Left lung (tissue), 4 donors: ENCODE measurements at regions not wholly inside any gene's neighbourhood (a gene's known extent, or its start where the extent isn't known, plus 50 kb on each side); places are given as distances from the start of the nearest gene placed in this dataset.
"Not testable (repeated sequence)": the region's sequence is repeated elsewhere in the genome, so short reads cannot be mapped to it uniquely, and the experiment has no call there.

Source experiments
- ATAC-seq: fragments of 200-7000 bp; cut with Tn5 transposase; one replicate; pipeline ENCODE4 v1.9.1; 2020; ENCODE audit warnings: moderate library complexity
- DNase-seq, 4 donors: peaks; one replicate each; pipeline ENCODE4 v3.0.0-alpha.2; 2013 to 2020
- H3K27ac ChIP-seq, 2 donors: fragments of 200-600 bp; sonication (generic) in 1 of 2; one replicate each; pipeline versions ENCODE4 v1.5.0 to v1.8.0; 2020 to 2021
- H3K27me3 ChIP-seq, 2 donors: fragments of 200-600 bp; sonication (generic) in 1 of 2; one replicate each; pipeline versions ENCODE4 v1.5.0 to v1.8.0; 2020 to 2021
- H3K36me3 ChIP-seq, 2 donors: fragments of 200-600 bp; sonication (generic) in 1 of 2; one replicate each; pipeline versions ENCODE4 v1.5.0 to v1.8.0; 2020 to 2021
- H3K4me1 ChIP-seq, 2 donors: fragments of 200-600 bp; one replicate each; pipeline ENCODE4 v1.8.0; 2021
- H3K4me3 ChIP-seq, 2 donors: fragments of 200-600 bp; sonication (generic) in 1 of 2; one replicate each; pipeline versions ENCODE4 v1.5.0 to v1.8.0; 2020 to 2021; ENCODE audit warnings: mild to moderate bottlenecking in 1 of 2
- H3K9me3 ChIP-seq, 2 donors: fragments of 200-600 bp; sonication (generic) in 1 of 2; one replicate each; pipeline versions ENCODE4 v1.5.0 to v1.8.0; 2020 to 2021
- CTCF ChIP-seq, 2 donors: fragments of 200-600 bp; sonication (generic) in 1 of 2; IDR thresholded peaks; one replicate each; pipeline versions ENCODE4 v1.5.0 to v1.8.0; 2021; ENCODE audit warnings: antibody characterized with exemption in 2 of 2
- intact Hi-C, 2 donors: fragments of 100-400 bp; cut with DNase I; formaldehyde crosslinking; loops; one replicate each; pipeline versions ENCODE4 v1.11.2 to v1.14.2; 2022
- donor health status: DM: no; HTN: yes; CAD: no.
- donor health status: DM: no; HTN: no; CAD: no.

- ATAC-seq: no peak
- H3K27ac ChIP-seq: no peak overlapping the region
- intact Hi-C loops: no loop called here
- no peak for TF ChIP-seq CTCF (IDR thresholded peaks at IDR 0.05)
- H3K27me3 ChIP-seq: no peaks in the 10 kb centered on the region
- no peaks in the 10 kb centered on the region for H3K9me3 ChIP-seq
- no peak overlapping the region for H3K4me3 ChIP-seq
- no peaks in the 10 kb centered on the region for H3K4me1 ChIP-seq
- no peaks in the 10 kb centered on the region for H3K36me3 ChIP-seq
- no peak for DNase-seq
These were observed 321.1 kb upstream of the NT5E start for GRCh38 chr6:85128781-85129180.

GRCh38 chr6:85128256-85128655, 321.6 kb upstream of the NT5E start:
- ATAC-seq, H3K4me1 ChIP-seq, intact Hi-C loops, H3K27me3 ChIP-seq, H3K4me3 ChIP-seq, H3K36me3 ChIP-seq, H3K9me3 ChIP-seq, H3K27ac ChIP-seq, DNase-seq: not testable (repeated sequence)

GRCh38 chr6:85127696-85128243, 322.1 kb upstream of the NT5E start:
- H3K4me3 ChIP-seq: no peak overlapping the region
- no peaks in the 10 kb centered on the region for H3K4me1 ChIP-seq
- no peaks in the 10 kb centered on the region for H3K36me3 ChIP-seq
- TF ChIP-seq CTCF (IDR thresholded peaks at IDR 0.05): no peak
- no peak for ATAC-seq
- no peaks in the 10 kb centered on the region for H3K27me3 ChIP-seq
- no peak overlapping the region for H3K27ac ChIP-seq
- no peak for DNase-seq
- H3K9me3 ChIP-seq: no peaks in the 10 kb centered on the region
- intact Hi-C loops: no loop called here

GRCh38 chr6:85127168-85127498, 322.8 kb upstream of the NT5E start:
- TF ChIP-seq CTCF (IDR thresholded peaks at IDR 0.05): no peak
- DNase-seq (no peak), ATAC-seq (no peak)

GRCh38 chr6:85126485-85127167, 323.3 kb upstream of the NT5E start:
- no peaks in the 10 kb centered on the region for H3K9me3 ChIP-seq
- H3K36me3 ChIP-seq: no peaks in the 10 kb centered on the region
- no peaks in the 10 kb centered on the region for H3K4me1 ChIP-seq
- no peak overlapping the region for H3K27ac ChIP-seq
- no peak overlapping the region for H3K4me3 ChIP-seq
- peak in 1 of 4 donors; percentile 58 for DNase-seq
- H3K27me3 ChIP-seq: no peaks in the 10 kb centered on the region
- ATAC-seq: peak; percentile 81
- intact Hi-C loops: no loop called here
- TF ChIP-seq CTCF (IDR thresholded peaks at IDR 0.05): peak; percentile 21 to 41

More at GRCh38 chr6:85127168-85127498, 322.8 kb upstream of the NT5E start:
- no peak overlapping the region for H3K4me3 ChIP-seq
- no peaks in the 10 kb centered on the region for H3K4me1 ChIP-seq
- no peaks in the 10 kb centered on the region for H3K27me3 ChIP-seq
- no peaks in the 10 kb centered on the region for H3K9me3 ChIP-seq
- no peak overlapping the region for H3K27ac ChIP-seq
- intact Hi-C loops: no loop called here
- no peaks in the 10 kb centered on the region for H3K36me3 ChIP-seq

- H3K36me3 ChIP-seq: no peaks in the 10 kb centered on the region
- no peaks in the 10 kb centered on the region for H3K9me3 ChIP-seq
- H3K27ac ChIP-seq: no peak overlapping the region
- no peaks in the 10 kb centered on the region for H3K27me3 ChIP-seq
- intact Hi-C loops: no loop called here
- DNase-seq (no peak), ATAC-seq (no peak)
- no peak overlapping the region for H3K4me3 ChIP-seq
- H3K4me1 ChIP-seq: no peaks in the 10 kb centered on the region
- TF ChIP-seq CTCF (IDR thresholded peaks at IDR 0.05): no peak
These were observed 324.4 kb upstream of the NT5E start for GRCh38 chr6:85125526-85125925.
